GM19397 (cell line): ENCODE measurements at regions not wholly inside any gene's neighbourhood (a gene's known extent, or its start where the extent isn't known, plus 50 kb on each side); places are given as distances from the start of the nearest gene placed in this dataset.

Experiments
- ATAC-seq: cut with Tn5 transposase; IDR thresholded peaks from one replicate; pipeline ENCODE4 v1.9.1; 2021; ENCODE audit warnings: mild to moderate bottlenecking, moderate library complexity; ENCODE audit not compliant: unreplicated experiment

GRCh38 chr6:23454080-23454976, 671.7 kb upstream of the NRSN1 start:
- ATAC-seq: no peak

GRCh38 chr6:23455754-23456153, 670.3 kb upstream of the NRSN1 start:
- ATAC-seq: no peak

- no peak for ATAC-seq
These were observed 669.6 kb upstream of the NRSN1 start for GRCh38 chr6:23456396-23456795.

GRCh38 chr6:23457321-23457720, 668.7 kb upstream of the NRSN1 start:
- no peak for ATAC-seq

- ATAC-seq: no peak
These were observed 660.1 kb upstream of the NRSN1 start for GRCh38 chr6:23465912-23466311.

GRCh38 chr6:23477586-23477985, 648.4 kb upstream of the NRSN1 start:
- ATAC-seq: no peak

- no peak for ATAC-seq
These were observed 647.7 kb upstream of the NRSN1 start for GRCh38 chr6:23478312-23478711.

GRCh38 chr6:23483896-23484295, 642.1 kb upstream of the NRSN1 start:
- no peak for ATAC-seq

GRCh38 chr6:23494367-23494766, 631.6 kb upstream of the NRSN1 start:
- no peak for ATAC-seq

- ATAC-seq: no peak
These were observed 628.0 kb upstream of the NRSN1 start for GRCh38 chr6:23498013-23498412.

- no peak for ATAC-seq
These were observed 626.5 kb upstream of the NRSN1 start for GRCh38 chr6:23499549-23499948.

- ATAC-seq: no peak
These were observed 622.8 kb upstream of the NRSN1 start for GRCh38 chr6:23503173-23503572.

GRCh38 chr6:23505026-23505425, 621.0 kb upstream of the NRSN1 start:
- ATAC-seq: no peak

- ATAC-seq: no peak
These were observed 615.1 kb upstream of the NRSN1 start for GRCh38 chr6:23510778-23511510.

- no peak for ATAC-seq
These were observed 614.2 kb upstream of the NRSN1 start for GRCh38 chr6:23511817-23512216.

- ATAC-seq: no peak
These were observed 607.7 kb upstream of the NRSN1 start for GRCh38 chr6:23518294-23518693.

GRCh38 chr6:23522792-23523547, 603.0 kb upstream of the NRSN1 start:
- ATAC-seq: no peak

- no peak for ATAC-seq
These were observed 602.2 kb upstream of the NRSN1 start for GRCh38 chr6:23523771-23524170.

- no peak for ATAC-seq
These were observed 601.5 kb upstream of the NRSN1 start for GRCh38 chr6:23524548-23524947.

- no peak for ATAC-seq
These were observed 599.5 kb upstream of the NRSN1 start for GRCh38 chr6:23526526-23526925.

- no peak for ATAC-seq
These were observed 596.1 kb upstream of the NRSN1 start for GRCh38 chr6:23529902-23530301.
